Endothelial cell of umbilical vein (primary cell): ENCODE measurements at regions not wholly inside any gene's neighbourhood (a gene's known extent, or its start where the extent isn't known, plus 50 kb on each side); places are given as distances from the start of the nearest gene placed in this dataset.
"Not testable (repeated sequence)": the region's sequence is repeated elsewhere in the genome, so short reads cannot be mapped to it uniquely, and the experiment has no call there.

Source experiments
- BruUV-seq: library from RNA; stranded (reverse); fragments of 400-500 nt; replicated peaks from 2 replicates; lab custom pipeline; 2021; lab: Mats Ljungman, UMichigan
- CTCF ChIA-PET: fragments of 300-600, 350-600 bp; sonication (Branson Sonifier 250); formaldehyde crosslinking; loops from one replicate; lab custom pipeline; 2021; ENCODE audit warnings: antibody characterized with exemption, inconsistent platforms; lab: Charles Lee
- POLR2A ChIA-PET: fragments of 300-600, 350-600 bp; sonication (Branson Sonifier 250); formaldehyde crosslinking; loops from one replicate; lab custom pipeline; 2021; ENCODE audit warnings: antibody characterized with exemption, inconsistent platforms; lab: Charles Lee
- DNase-seq: peaks from one replicate; pipeline ENCODE4 v3.0.0-alpha.2; 2011; ENCODE audit warnings: low read depth, low spot score
- FAIRE-seq: peaks from 2 replicates; lab custom pipeline; 2011; peaks lifted over from hg19 to GRCh38; lab: Jason Lieb, UNC
- H2AFZ ChIP-seq: 2 replicates; pipeline ENCODE4 v1.6.0; 2012; ENCODE audit warnings: low read depth, low read length, control low read depth, inconsistent platforms
- H3K27ac ChIP-seq: 2 replicates; pipeline ENCODE4 v1.5.1; 2011; ENCODE audit warnings: low read depth, mild to moderate bottlenecking, control low read depth, low read length, moderate library complexity; ENCODE audit not compliant: insufficient read depth
- H3K27me3 ChIP-seq, 2 experiments: 2 replicates each; pipeline versions ENCODE4 v1.6.0 to v1.6.1; 2011; ENCODE audit warnings: low read length in 2 of 2, mixed read lengths in 1 of 2; ENCODE audit not compliant: control insufficient read depth in 2 of 2, insufficient read depth in 2 of 2
- H3K36me3 ChIP-seq, 2 experiments: 2 replicates in 1 of 2; 3 replicates in 1 of 2; pipeline ENCODE4 v1.5.1; 2011; ENCODE audit warnings: low read length in 2 of 2, mild to moderate bottlenecking in 1 of 2, moderate library complexity in 1 of 2; ENCODE audit not compliant: control insufficient read depth in 2 of 2, insufficient read depth in 2 of 2; ENCODE audit errors: extremely low read depth in 1 of 2
- H3K4me1 ChIP-seq: 3 replicates; pipeline ENCODE4 v1.5.1; 2011; ENCODE audit warnings: mild to moderate bottlenecking, low read length; ENCODE audit not compliant: control insufficient read depth, insufficient read depth; ENCODE audit errors: extremely low read depth
- H3K4me2 ChIP-seq: 2 replicates; pipeline ENCODE4 v1.6.1; 2011; ENCODE audit warnings: low read length, control low read depth, mixed read lengths; ENCODE audit not compliant: insufficient read depth
- H3K4me3 ChIP-seq, 3 experiments: fragments of 200-600 bp in 1 of 3; sonication (generic), shearing (Covaris generic) in 1 of 3; replicated peaks in 1 of 3; 2 replicates each; pipeline ENCODE4 v1.5.1; 2011 to 2016; ENCODE audit warnings: control low read depth in 3 of 3, low read length in 3 of 3, mild to moderate bottlenecking in 2 of 3, inconsistent platforms in 1 of 3, low read depth in 1 of 3, moderate library complexity in 1 of 3; ENCODE audit not compliant: insufficient read depth in 1 of 3
- H3K79me2 ChIP-seq: 2 replicates; pipeline ENCODE4 v1.6.0; 2012; ENCODE audit warnings: low read length, inconsistent platforms; ENCODE audit not compliant: control insufficient read depth, insufficient read depth
- H3K9ac ChIP-seq: replicated peaks from 2 replicates; pipeline ENCODE3; 2011; ENCODE audit warnings: low read length, control low read depth; ENCODE audit not compliant: insufficient read depth; ENCODE audit errors: extremely low read depth
- H3K9me1 ChIP-seq: replicated peaks from 3 replicates; pipeline ENCODE4 v1.6.0; 2011; ENCODE audit warnings: mild to moderate bottlenecking, low read length; ENCODE audit not compliant: control insufficient read depth, insufficient read depth; ENCODE audit errors: extremely low read depth
- H3K9me3 ChIP-seq: replicated peaks from 2 replicates; pipeline ENCODE4 v1.5.1; 2012; ENCODE audit warnings: low read length, inconsistent platforms; ENCODE audit not compliant: control insufficient read depth, insufficient read depth
- H4K20me1 ChIP-seq: replicated peaks from 2 replicates; pipeline ENCODE3; 2011; ENCODE audit warnings: mild to moderate bottlenecking, low read length; ENCODE audit not compliant: control insufficient read depth, insufficient read depth; ENCODE audit errors: extremely low read depth
- EZH2 ChIP-seq: IDR thresholded peaks from 2 replicates; pipeline ENCODE4 v1.6.1; 2012; ENCODE audit warnings: borderline replicate concordance, low read depth, mild to moderate bottlenecking, moderate library complexity, low read length, inconsistent platforms; ENCODE audit not compliant: severe bottlenecking
- FOS ChIP-seq: IDR thresholded peaks from 2 replicates; pipeline ENCODE4 v1.6.1; 2011; ENCODE audit warnings: mild to moderate bottlenecking, low read length, moderate library complexity, borderline replicate concordance; ENCODE audit not compliant: insufficient read depth
- GATA2 ChIP-seq: IDR thresholded peaks from 2 replicates; pipeline ENCODE4 v1.7.0; 2011; ENCODE audit warnings: low read depth, mild to moderate bottlenecking, moderate library complexity, mixed read lengths, low read length; ENCODE audit not compliant: insufficient read length, insufficient read depth
- JUN ChIP-seq: IDR thresholded peaks from 2 replicates; pipeline ENCODE4 v1.6.1; 2011; ENCODE audit warnings: borderline replicate concordance, low read depth; ENCODE audit not compliant: insufficient read length, insufficient read depth
- MYC ChIP-seq: IDR thresholded peaks from one replicate; pipeline ENCODE4 v1.6.1; 2011; ENCODE audit warnings: mild to moderate bottlenecking, low read depth, low read length
- POLR2A ChIP-seq: IDR thresholded peaks from 2 replicates; pipeline ENCODE4 v1.6.1; 2012; ENCODE audit warnings: low read depth, mild to moderate bottlenecking, control low read depth, low read length
- POLR2AphosphoS5 ChIP-seq: IDR thresholded peaks from 2 replicates; pipeline ENCODE4 v1.6.1; 2012; ENCODE audit warnings: low read depth, mild to moderate bottlenecking, control low read depth, low read length, moderate library complexity; ENCODE audit not compliant: insufficient read depth
- dilution Hi-C: fragments of 300-500 bp; cut with MboI; formaldehyde crosslinking; loops from one replicate; pipeline ENCODE4 v1.15.0; 2019; ENCODE audit warnings: low sequenced_read_pairs; ENCODE audit not compliant: extremely low pct_ligation_motif_present
- intact Hi-C: fragments of 100-400 bp; cut with micrococcal nuclease; formaldehyde crosslinking; loops from one replicate; pipeline ENCODE4 v1.10.0; 2022
- TF ChIP-seq, protein P1 (sequence below), 2 donors: IDR thresholded peaks; 1 replicate in 1 of 2; 2 replicates in 1 of 2; pipeline ENCODE4 v1.5.1; 2011; ENCODE audit warnings: low read length in 2 of 2, mild to moderate bottlenecking in 2 of 2, moderate library complexity in 2 of 2, control low read depth in 1 of 2, inconsistent platforms in 1 of 2, low read depth in 1 of 2; ENCODE audit not compliant: insufficient read depth in 1 of 2; ENCODE audit errors: extremely low read depth in 1 of 2
- TF ChIP-seq, protein P2 (sequence below): IDR thresholded peaks from 2 replicates; pipeline ENCODE4 v1.6.1; 2011; ENCODE audit not compliant: insufficient read depth, insufficient read length

DNA sequence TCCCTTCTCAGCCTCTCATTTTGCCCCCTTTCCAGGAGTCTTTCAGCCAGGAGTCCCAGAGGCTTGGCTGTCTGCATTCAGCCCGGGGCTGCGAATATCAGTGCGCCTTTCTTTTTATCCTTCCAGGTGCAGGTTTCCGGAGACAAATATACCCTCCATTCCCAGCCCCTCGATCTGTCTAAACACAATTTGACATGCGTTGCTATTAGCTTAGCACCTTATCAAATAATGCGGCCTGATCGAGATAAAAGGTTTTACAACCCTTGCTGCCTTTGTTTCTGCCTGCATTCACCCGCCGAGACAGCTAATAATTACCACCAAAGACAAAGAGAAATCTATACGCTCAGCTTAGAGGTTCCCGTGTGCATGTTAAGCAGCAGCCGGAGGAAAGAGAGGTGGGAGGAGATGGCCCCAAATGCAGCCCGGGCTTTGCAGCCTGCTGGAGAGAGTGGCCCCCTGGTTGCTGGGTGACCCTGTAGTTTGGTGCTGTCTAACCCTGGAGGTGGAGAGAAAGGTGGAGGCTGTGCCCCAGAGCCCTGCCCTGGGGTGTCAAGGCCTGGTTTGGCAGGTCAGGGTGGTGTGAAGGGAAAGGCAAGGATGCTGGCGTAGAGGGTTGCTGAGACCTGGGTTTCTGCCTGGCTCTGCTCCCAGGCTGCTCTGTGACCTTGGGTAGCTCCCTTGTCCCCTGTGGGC is 185.3 kb downstream of the RPS24 start:
- H2AFZ ChIP-seq = no peak overlapping the region

DNA sequence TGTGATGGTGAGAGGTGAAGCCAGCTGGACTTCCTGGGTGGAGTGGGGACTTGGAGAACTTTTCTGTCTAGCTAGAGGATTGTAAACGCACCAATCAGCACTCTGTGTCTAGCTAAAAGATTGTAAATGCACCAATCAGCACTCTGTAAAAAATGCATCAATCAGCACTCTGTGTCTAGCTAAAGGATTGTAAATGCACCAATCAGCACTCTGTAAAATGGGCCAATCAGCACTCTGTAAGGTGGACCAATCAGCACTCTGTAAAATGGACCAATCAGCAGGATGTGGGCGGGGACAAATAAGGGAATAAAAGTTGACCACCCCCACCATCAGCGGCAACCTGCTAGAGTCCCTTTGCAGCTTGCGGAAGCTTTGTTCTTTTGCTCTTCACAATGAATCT is 185.9 kb downstream of the RPS24 start:
- H3K9me3 ChIP-seq, H3K4me3 ChIP-seq, H4K20me1 ChIP-seq, H3K79me2 ChIP-seq, intact Hi-C loops, H3K9me1 ChIP-seq, H3K9ac ChIP-seq, POLR2A ChIA-PET, H3K36me3 ChIP-seq, H3K27ac ChIP-seq, H3K4me2 ChIP-seq, DNase-seq, FAIRE-seq, BruUV-seq, H2AFZ ChIP-seq, dilution Hi-C loops, H3K4me1 ChIP-seq: not testable (repeated sequence)
- H3K27me3 ChIP-seq = peaks cover 3 to 13% of the 10 kb centered on the region in 2 experiments
- CTCF ChIA-PET = interaction anchor here (1.0 kb wide), 2 partner anchors 9 to 10 kb away, joined by 3 read pairs; no protein-coding TSS in a partner anchor

More for the DNA sequence above, 185.3 kb downstream of the RPS24 start:
- Histone ChIP-seq H3K4me3 (no peak overlapping the region), H3K79me2 (no peaks in the 10 kb centered on the region), H3K9me3 (no peaks in the 10 kb centered on the region), H3K4me1 (no peaks in the 10 kb centered on the region), H4K20me1 (no peaks in the 10 kb centered on the region), H3K9me1 (no peaks in the 10 kb centered on the region), H3K27me3 (peaks cover 3 to 13% of the 10 kb centered on the region in 2 experiments), H3K4me2 (no peak overlapping the region), H3K9ac (no peak overlapping the region), H3K36me3 (no peaks in the 10 kb centered on the region), H3K27ac (no peak overlapping the region)
- POLR2A ChIA-PET = no interaction called here
- no peak for FAIRE-seq
- TF ChIP-seq POLR2A = no peak
- TF ChIP-seq POLR2AphosphoS5 = no peak
- TF ChIP-seq, protein P1, sequence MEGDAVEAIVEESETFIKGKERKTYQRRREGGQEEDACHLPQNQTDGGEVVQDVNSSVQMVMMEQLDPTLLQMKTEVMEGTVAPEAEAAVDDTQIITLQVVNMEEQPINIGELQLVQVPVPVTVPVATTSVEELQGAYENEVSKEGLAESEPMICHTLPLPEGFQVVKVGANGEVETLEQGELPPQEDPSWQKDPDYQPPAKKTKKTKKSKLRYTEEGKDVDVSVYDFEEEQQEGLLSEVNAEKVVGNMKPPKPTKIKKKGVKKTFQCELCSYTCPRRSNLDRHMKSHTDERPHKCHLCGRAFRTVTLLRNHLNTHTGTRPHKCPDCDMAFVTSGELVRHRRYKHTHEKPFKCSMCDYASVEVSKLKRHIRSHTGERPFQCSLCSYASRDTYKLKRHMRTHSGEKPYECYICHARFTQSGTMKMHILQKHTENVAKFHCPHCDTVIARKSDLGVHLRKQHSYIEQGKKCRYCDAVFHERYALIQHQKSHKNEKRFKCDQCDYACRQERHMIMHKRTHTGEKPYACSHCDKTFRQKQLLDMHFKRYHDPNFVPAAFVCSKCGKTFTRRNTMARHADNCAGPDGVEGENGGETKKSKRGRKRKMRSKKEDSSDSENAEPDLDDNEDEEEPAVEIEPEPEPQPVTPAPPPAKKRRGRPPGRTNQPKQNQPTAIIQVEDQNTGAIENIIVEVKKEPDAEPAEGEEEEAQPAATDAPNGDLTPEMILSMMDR (IDR thresholded peaks at IDR 0.05; ENCODE audit: extremely low read depth in 1 of 2, insufficient read depth in 1 of 2, low read depth in 1 of 2, low read length in 2 of 2) = no peak
- no peak for TF ChIP-seq FOS
- TF ChIP-seq EZH2 = no peak
- TF ChIP-seq, protein P2, sequence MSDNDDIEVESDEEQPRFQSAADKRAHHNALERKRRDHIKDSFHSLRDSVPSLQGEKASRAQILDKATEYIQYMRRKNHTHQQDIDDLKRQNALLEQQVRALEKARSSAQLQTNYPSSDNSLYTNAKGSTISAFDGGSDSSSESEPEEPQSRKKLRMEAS = no peak
- no peak for TF ChIP-seq JUN
- TF ChIP-seq GATA2 = no peak
- TF ChIP-seq MYC = no peak
- CTCF ChIA-PET = interaction anchor here (1.0 kb wide), 2 partner anchors 8 to 9 kb away, joined by 3 read pairs; no protein-coding TSS in a partner anchor
- BruUV-seq = no TSS peak
- DNase-seq = no peak
- dilution Hi-C loops = no loop called here
- intact Hi-C loops = no loop called here
